GM21526 (cell line): ENCODE measurements at regions not wholly inside any gene's neighbourhood (a gene's known extent, or its start where the extent isn't known, plus 50 kb on each side); places are given as distances from the start of the nearest gene placed in this dataset.

Experiments used
- ATAC-seq: cut with Tn5 transposase; IDR thresholded peaks from one replicate; pipeline ENCODE4 v1.9.1; 2021; ENCODE audit warnings: moderate library complexity; ENCODE audit not compliant: unreplicated experiment, low FRiP score

GRCh38 chr14:21735639-21736307 is 62.2 kb upstream of the OR4E1 start:
- no peak for ATAC-seq

- ATAC-seq: no peak
These were observed 61.6 kb upstream of the OR4E1 start for GRCh38 chr14:21735200-21735599.

GRCh38 chr14:21734457-21735074 is 60.9 kb upstream of the OR4E1 start:
- ATAC-seq: no peak

GRCh38 chr14:21729703-21730233 is 56.1 kb upstream of the OR4E1 start:
- no peak for ATAC-seq

GRCh38 chr14:21725250-21725649 is 51.6 kb upstream of the OR4E1 start:
- ATAC-seq: no peak

- no peak for ATAC-seq
These were observed 50.7 kb upstream of the OR4E1 start for GRCh38 chr14:21724090-21724973.

- no peak for ATAC-seq
These were observed 49.9 kb upstream of the OR4E1 start for GRCh38 chr14:21723431-21724045.
